ENCODE measurements at regions not wholly inside any gene's neighbourhood (a gene's known extent, or its start where the extent isn't known, plus 50 kb on each side); places are given as distances from the start of the nearest gene placed in this dataset.

- Mint-ChIP-seq H3K9me3 (no peaks in the 10 kb centered on the region), H3K4me1 (peaks cover 57% of the 10 kb centered on the region), H3K36me3 (peaks cover 11% of the 10 kb centered on the region), H3K4me3 (no peak overlapping the region), H3K27ac (no peak overlapping the region), H3K27me3 (no peaks in the 10 kb centered on the region)
- no peak for DNase-seq
These were observed 405.1 kb upstream of the PTGER4 start for GRCh38 chr5:40274568-40274967.

- peaks cover 11% of the 10 kb centered on the region for H3K36me3 Mint-ChIP-seq
- H3K4me1 Mint-ChIP-seq: peaks cover 52% of the 10 kb centered on the region
- no peak for DNase-seq
- no peaks in the 10 kb centered on the region for H3K27me3 Mint-ChIP-seq
- no peak overlapping the region for H3K4me3 Mint-ChIP-seq
- H3K9me3 Mint-ChIP-seq: no peaks in the 10 kb centered on the region
- H3K27ac Mint-ChIP-seq: no peak overlapping the region
These were observed 405.8 kb upstream of the PTGER4 start for GRCh38 chr5:40273936-40274335.

- Mint-ChIP-seq H3K27me3 (no peaks in the 10 kb centered on the region), H3K4me3 (no peak overlapping the region), H3K9me3 (no peaks in the 10 kb centered on the region), H3K27ac (no peak overlapping the region), H3K4me1 (peaks cover 29% of the 10 kb centered on the region), H3K36me3 (peaks cover 11% of the 10 kb centered on the region)
- DNase-seq: no peak
These were observed 408.2 kb upstream of the PTGER4 start for GRCh38 chr5:40271476-40271875.

GRCh38 chr5:40270274-40270845 lies 409.4 kb upstream of the PTGER4 start:
- no peak overlapping the region for H3K4me3 Mint-ChIP-seq
- no peaks in the 10 kb centered on the region for H3K27me3 Mint-ChIP-seq
- H3K27ac Mint-ChIP-seq: peak overlapping the region; percentile 13
- peaks cover 18% of the 10 kb centered on the region for H3K4me1 Mint-ChIP-seq
- peaks cover 2% of the 10 kb centered on the region for H3K36me3 Mint-ChIP-seq
- H3K9me3 Mint-ChIP-seq: no peaks in the 10 kb centered on the region
- DNase-seq: no peak

GRCh38 chr5:40268088-40268487 lies 411.6 kb upstream of the PTGER4 start:
- Mint-ChIP-seq H3K27ac (no peak overlapping the region), H3K27me3 (no peaks in the 10 kb centered on the region), H3K4me1 (peaks cover 13% of the 10 kb centered on the region), H3K9me3 (no peaks in the 10 kb centered on the region), H3K4me3 (no peak overlapping the region), H3K36me3 (no peaks in the 10 kb centered on the region)
- DNase-seq: no peak

- no peaks in the 10 kb centered on the region for H3K36me3 Mint-ChIP-seq
- no peaks in the 10 kb centered on the region for H3K9me3 Mint-ChIP-seq
These were observed 412.8 kb upstream of the PTGER4 start for GRCh38 chr5:40266952-40267351.

GRCh38 chr5:40261984-40262383 lies 417.7 kb upstream of the PTGER4 start:
- no peak for DNase-seq
- H3K4me3 Mint-ChIP-seq: no peak overlapping the region
- H3K27me3 Mint-ChIP-seq: peaks cover 4% of the 10 kb centered on the region
- H3K27ac Mint-ChIP-seq: no peak overlapping the region
- H3K36me3 Mint-ChIP-seq: no peaks in the 10 kb centered on the region
- H3K4me1 Mint-ChIP-seq: no peaks in the 10 kb centered on the region
- no peaks in the 10 kb centered on the region for H3K9me3 Mint-ChIP-seq

More at GRCh38 chr5:40266952-40267351, 412.8 kb upstream of the PTGER4 start:
- peaks cover 4% of the 10 kb centered on the region for H3K27me3 Mint-ChIP-seq
- no peak overlapping the region for H3K27ac Mint-ChIP-seq
- no peak for DNase-seq
- no peak overlapping the region for H3K4me3 Mint-ChIP-seq
- peaks cover 13% of the 10 kb centered on the region for H3K4me1 Mint-ChIP-seq

- H3K4me1 Mint-ChIP-seq: no peaks in the 10 kb centered on the region
- H3K9me3 Mint-ChIP-seq: no peaks in the 10 kb centered on the region
- H3K4me3 Mint-ChIP-seq: no peak overlapping the region
- no peak overlapping the region for H3K27ac Mint-ChIP-seq
- DNase-seq: no peak
- peaks cover 4% of the 10 kb centered on the region for H3K27me3 Mint-ChIP-seq
- no peaks in the 10 kb centered on the region for H3K36me3 Mint-ChIP-seq
These were observed 419.4 kb upstream of the PTGER4 start for GRCh38 chr5:40260361-40260760.

GRCh38 chr5:40258222-40258621 lies 421.5 kb upstream of the PTGER4 start:
- no peaks in the 10 kb centered on the region for H3K9me3 Mint-ChIP-seq
- peaks cover 4% of the 10 kb centered on the region for H3K27me3 Mint-ChIP-seq
- no peaks in the 10 kb centered on the region for H3K4me1 Mint-ChIP-seq
- H3K27ac Mint-ChIP-seq: peak overlapping the region; percentile 58
- no peak for DNase-seq
- H3K36me3 Mint-ChIP-seq: no peaks in the 10 kb centered on the region
- H3K4me3 Mint-ChIP-seq: no peak overlapping the region

- Mint-ChIP-seq H3K4me3 (no peak overlapping the region), H3K27ac (no peak overlapping the region), H3K9me3 (peaks cover 6% of the 10 kb centered on the region), H3K4me1 (peaks cover 6% of the 10 kb centered on the region), H3K36me3 (no peaks in the 10 kb centered on the region), H3K27me3 (no peaks in the 10 kb centered on the region)
- no peak for DNase-seq
These were observed 439.0 kb upstream of the PTGER4 start for GRCh38 chr5:40240671-40241070.

- Mint-ChIP-seq H3K9me3 (peaks cover 6% of the 10 kb centered on the region), H3K36me3 (no peaks in the 10 kb centered on the region)
- peak; percentile 11 for DNase-seq
These were observed 439.6 kb upstream of the PTGER4 start for GRCh38 chr5:40240111-40240510.

GRCh38 chr5:40238066-40238745 lies 441.5 kb upstream of the PTGER4 start:
- H3K36me3 Mint-ChIP-seq: no peaks in the 10 kb centered on the region
- no peak overlapping the region for H3K4me3 Mint-ChIP-seq
- no peaks in the 10 kb centered on the region for H3K27me3 Mint-ChIP-seq
- H3K4me1 Mint-ChIP-seq: peaks cover 6% of the 10 kb centered on the region
- DNase-seq: no peak
- no peak overlapping the region for H3K27ac Mint-ChIP-seq
- peaks cover 6% of the 10 kb centered on the region for H3K9me3 Mint-ChIP-seq

More at GRCh38 chr5:40240111-40240510, 439.6 kb upstream of the PTGER4 start:
- H3K4me1 Mint-ChIP-seq: peaks cover 6% of the 10 kb centered on the region
- no peak overlapping the region for H3K27ac Mint-ChIP-seq
- H3K4me3 Mint-ChIP-seq: no peak overlapping the region
- H3K27me3 Mint-ChIP-seq: no peaks in the 10 kb centered on the region

GRCh38 chr5:40235471-40236400 lies 444.0 kb upstream of the PTGER4 start:
- no peaks in the 10 kb centered on the region for H3K36me3 Mint-ChIP-seq
- H3K4me3 Mint-ChIP-seq: no peak overlapping the region
- no peaks in the 10 kb centered on the region for H3K27me3 Mint-ChIP-seq
- peaks cover 5% of the 10 kb centered on the region for H3K9me3 Mint-ChIP-seq
- H3K4me1 Mint-ChIP-seq: no peaks in the 10 kb centered on the region
- no peak for DNase-seq
- no peak overlapping the region for H3K27ac Mint-ChIP-seq

GRCh38 chr5:40233268-40233667 lies 446.4 kb upstream of the PTGER4 start:
- H3K4me3 Mint-ChIP-seq: no peak overlapping the region
- no peaks in the 10 kb centered on the region for H3K36me3 Mint-ChIP-seq
- no peak for DNase-seq
- no peaks in the 10 kb centered on the region for H3K9me3 Mint-ChIP-seq
- no peaks in the 10 kb centered on the region for H3K27me3 Mint-ChIP-seq
- H3K27ac Mint-ChIP-seq: no peak overlapping the region
- no peaks in the 10 kb centered on the region for H3K4me1 Mint-ChIP-seq

GRCh38 chr5:40227931-40228330 lies 451.8 kb upstream of the PTGER4 start:
- H3K4me1 Mint-ChIP-seq: peaks cover 24% of the 10 kb centered on the region
- no peaks in the 10 kb centered on the region for H3K27me3 Mint-ChIP-seq
- H3K9me3 Mint-ChIP-seq: no peaks in the 10 kb centered on the region
- H3K36me3 Mint-ChIP-seq: peaks cover 3% of the 10 kb centered on the region
- no peak overlapping the region for H3K27ac Mint-ChIP-seq
- H3K4me3 Mint-ChIP-seq: no peak overlapping the region
- no peak for DNase-seq
